ENCODE measurements at regions not wholly inside any gene's neighbourhood (a gene's known extent, or its start where the extent isn't known, plus 50 kb on each side); places are given as distances from the start of the nearest gene placed in this dataset.

GRCh38 chr4:107246761-107247160 lies 210.6 kb upstream of the DKK2 start:
- Histone ChIP-seq H3K9ac (ENCODE audit: low read depth, low read length) (no peak overlapping the region), H2AFZ (ENCODE audit: low read depth, low read length) (no peak overlapping the region), H4K20me1 (ENCODE audit: insufficient read depth, low read length) (no peaks in the 10 kb centered on the region), H3K4me2 (ENCODE audit: insufficient read depth, low read length) (no peak overlapping the region), H3K27me3 (ENCODE audit: insufficient read depth, low read length, poor library complexity) (no peaks in the 10 kb centered on the region), H3K36me3 (ENCODE audit: insufficient read depth, low read length) (no peaks in the 10 kb centered on the region), H3K4me1 (ENCODE audit: insufficient read depth, low read length) (no peaks in the 10 kb centered on the region), H3K79me2 (ENCODE audit: insufficient read depth, low read length) (no peaks in the 10 kb centered on the region), H3K27ac (ENCODE audit: low read length) (no peak overlapping the region), H3K4me3 (ENCODE audit: low read depth in 1 of 2, low read length in 2 of 2) (no peak overlapping the region), H3K9me3 (ENCODE audit: insufficient read depth, low read length, severe bottlenecking) (no peaks in the 10 kb centered on the region)
- no peak for ATAC-seq (ENCODE audit: insufficient read depth, low read depth)
- TF ChIP-seq EZH2 (IDR thresholded peaks at IDR 0.05; ENCODE audit: borderline replicate concordance, low read depth, low read length, severe bottlenecking) (no peak), CTCF (IDR thresholded peaks at IDR 0.05; ENCODE audit: borderline replicate concordance, extremely low read depth, low read length, poor library complexity, severe bottlenecking) (no peak)
- no peak for DNase-seq

DNA sequence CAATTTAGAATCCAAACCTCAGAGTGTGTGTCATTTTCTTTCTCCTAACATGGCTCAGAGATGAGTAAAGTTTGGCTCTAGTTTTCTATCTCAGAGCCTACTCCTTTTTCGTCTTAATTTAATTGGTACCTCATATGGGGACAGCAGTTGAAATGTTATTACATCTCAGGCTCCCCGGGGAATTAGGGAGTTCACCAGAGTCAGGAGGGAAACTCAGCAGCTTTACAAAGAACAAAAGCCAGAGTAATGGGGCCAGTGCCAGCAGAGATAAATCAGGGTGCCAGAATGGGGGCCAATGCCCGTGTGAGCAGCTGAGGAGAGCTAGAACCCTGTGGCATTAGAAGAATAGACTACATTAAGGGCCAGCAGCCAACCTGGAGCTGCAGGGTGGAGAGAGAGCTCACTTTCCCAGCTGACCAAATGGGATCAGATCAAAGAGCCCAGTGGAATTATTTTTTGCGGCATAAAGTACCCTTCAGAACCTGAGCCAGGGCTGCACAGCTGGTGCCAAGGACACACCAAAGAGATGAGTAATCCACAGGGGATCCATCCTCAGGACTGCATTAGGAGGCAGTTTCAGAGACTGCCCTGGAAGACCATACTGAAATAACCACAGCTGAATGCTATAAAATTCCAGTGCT lies 207.1 kb upstream of the DKK2 start:
- Histone ChIP-seq H3K4me2 (ENCODE audit: insufficient read depth, low read length) (no peak overlapping the region), H2AFZ (ENCODE audit: low read depth, low read length) (no peak overlapping the region), H3K4me3 (ENCODE audit: low read depth in 1 of 2, low read length in 2 of 2) (no peak overlapping the region), H3K4me1 (ENCODE audit: insufficient read depth, low read length) (no peaks in the 10 kb centered on the region), H3K36me3 (ENCODE audit: insufficient read depth, low read length) (no peaks in the 10 kb centered on the region), H3K9me3 (ENCODE audit: insufficient read depth, low read length, severe bottlenecking) (no peaks in the 10 kb centered on the region), H3K9ac (ENCODE audit: low read depth, low read length) (no peak overlapping the region), H3K27ac (ENCODE audit: low read length) (no peak overlapping the region), H3K79me2 (ENCODE audit: insufficient read depth, low read length) (no peaks in the 10 kb centered on the region), H3K27me3 (ENCODE audit: insufficient read depth, low read length, poor library complexity) (no peaks in the 10 kb centered on the region), H4K20me1 (ENCODE audit: insufficient read depth, low read length) (no peaks in the 10 kb centered on the region)
- DNase-seq (no peak), ATAC-seq (ENCODE audit: insufficient read depth, low read depth) (no peak)
- TF ChIP-seq CTCF (IDR thresholded peaks at IDR 0.05; ENCODE audit: borderline replicate concordance, extremely low read depth, low read length, poor library complexity, severe bottlenecking) (no peak), EZH2 (IDR thresholded peaks at IDR 0.05; ENCODE audit: borderline replicate concordance, low read depth, low read length, severe bottlenecking) (no peak)

- DNase-seq (no peak), ATAC-seq (ENCODE audit: insufficient read depth, low read depth) (no peak)
- H2AFZ ChIP-seq (ENCODE audit: low read depth, low read length) = no peak overlapping the region
- no peak overlapping the region for H3K4me2 ChIP-seq (ENCODE audit: insufficient read depth, low read length)
- H3K36me3 ChIP-seq (ENCODE audit: insufficient read depth, low read length) = no peaks in the 10 kb centered on the region
- H3K4me1 ChIP-seq (ENCODE audit: insufficient read depth, low read length) = no peaks in the 10 kb centered on the region
- H3K27me3 ChIP-seq (ENCODE audit: insufficient read depth, low read length, poor library complexity) = peaks cover 2% of the 10 kb centered on the region
- no peaks in the 10 kb centered on the region for H3K79me2 ChIP-seq (ENCODE audit: insufficient read depth, low read length)
- H3K9ac ChIP-seq (ENCODE audit: low read depth, low read length) = no peak overlapping the region
- no peaks in the 10 kb centered on the region for H3K9me3 ChIP-seq (ENCODE audit: insufficient read depth, low read length, severe bottlenecking)
- no peak overlapping the region for H3K4me3 ChIP-seq (ENCODE audit: low read depth in 1 of 2, low read length in 2 of 2)
- H4K20me1 ChIP-seq (ENCODE audit: insufficient read depth, low read length) = no peaks in the 10 kb centered on the region
- no peak overlapping the region for H3K27ac ChIP-seq (ENCODE audit: low read length)
- TF ChIP-seq EZH2 (IDR thresholded peaks at IDR 0.05; ENCODE audit: borderline replicate concordance, low read depth, low read length, severe bottlenecking) (no peak), CTCF (IDR thresholded peaks at IDR 0.05; ENCODE audit: borderline replicate concordance, extremely low read depth, low read length, poor library complexity, severe bottlenecking) (no peak)
Observed at GRCh38 chr4:107220976-107221375, 184.9 kb upstream of the DKK2 start.
